ENCODE measurements at regions not wholly inside any gene's neighbourhood (a gene's known extent, or its start where the extent isn't known, plus 50 kb on each side); places are given as distances from the start of the nearest gene placed in this dataset.
"Not testable (repeated sequence)": the region's sequence is repeated elsewhere in the genome, so short reads cannot be mapped to it uniquely, and the experiment has no call there.

GRCh38 chr1:157196670-157197456 is 58.7 kb upstream of the ETV3 start:
- TF ChIP-seq CTCF (IDR thresholded peaks at IDR 0.05; ENCODE audit: insufficient read depth, low read depth, low read length): peak; percentile 29
- TF ChIP-seq EZH2 (IDR thresholded peaks at IDR 0.05; ENCODE audit: insufficient read depth, low read length): not testable (repeated sequence)
